Esophagus muscularis mucosa (tissue), 4 donors: ENCODE measurements at regions not wholly inside any gene's neighbourhood (a gene's known extent, or its start where the extent isn't known, plus 50 kb on each side); places are given as distances from the start of the nearest gene placed in this dataset.

Experiments
- DNase-seq: peaks from one replicate; pipeline ENCODE4 v3.0.0-alpha.2; 2017; ENCODE audit errors: extremely low spot score
- H3K27ac ChIP-seq, 4 donors: fragments of 200-600 bp; sonication (generic); replicated peaks in 1 of 4; 1 replicate in 3 of 4; 2 replicates in 1 of 4; pipeline ENCODE4 v1.5.1; 2016 to 2019; ENCODE audit warnings: mild to moderate bottlenecking in 1 of 4
- H3K27me3 ChIP-seq, 4 donors: fragments of 200-600 bp; sonication (generic); one replicate each; pipeline versions ENCODE4 v1.5.1 to v1.6.0; 2016 to 2019
- H3K36me3 ChIP-seq, 4 donors: fragments of 200-600 bp; sonication (generic); one replicate each; pipeline ENCODE4 v1.5.1; 2016 to 2019
- H3K4me1 ChIP-seq, 4 donors: fragments of 200-600 bp; sonication (generic); one replicate each; pipeline ENCODE4 v1.5.1; 2016 to 2019
- H3K4me3 ChIP-seq, 4 donors: fragments of 200-600 bp; sonication (generic); 1 replicate in 2 of 4; 2 replicates in 2 of 4; pipeline ENCODE4 v1.5.1; 2016 to 2019; ENCODE audit warnings: mild to moderate bottlenecking in 4 of 4, moderate library complexity in 1 of 4
- H3K9me3 ChIP-seq, 4 donors: fragments of 200-600 bp; sonication (generic); 1 replicate in 3 of 4; 2 replicates in 1 of 4; pipeline ENCODE4 v1.5.1; 2016 to 2019
- CTCF ChIP-seq, 3 experiments: fragments of 200-600 bp in 2 of 3; fragments of 450-650 bp in 1 of 3; sonication (generic) in 2 of 3; IDR thresholded peaks; one replicate each; pipeline ENCODE4 v1.5.1; 2017 to 2019; ENCODE audit warnings: antibody characterized with exemption in 3 of 3, mild to moderate bottlenecking in 2 of 3, moderate library complexity in 1 of 3
- EP300 ChIP-seq: sonication (generic); formaldehyde crosslinking; IDR thresholded peaks from one replicate; pipeline ENCODE4 v1.6.1; 2017; ENCODE audit warnings: antibody characterized with exemption
- POLR2A ChIP-seq: fragments of 450-650 bp; IDR thresholded peaks from one replicate; pipeline ENCODE4 v1.6.1; 2017; ENCODE audit warnings: antibody characterized with exemption, moderate library complexity, mild to moderate bottlenecking, low read depth
- POLR2AphosphoS5 ChIP-seq, 2 donors: sonication (generic); formaldehyde crosslinking; IDR thresholded peaks; one replicate each; pipeline ENCODE4 v1.6.1; 2017; ENCODE audit warnings: antibody characterized with exemption in 2 of 2
- WGBS: methylation state at CpG from one replicate; pipeline ENCODE4 v1.1.5; 2018; 5-methylcytosine and 5-hydroxymethylcytosine counted together
- intact Hi-C: fragments of 100-400 bp; cut with DNase I; formaldehyde crosslinking; loops from one replicate; pipeline ENCODE4 v1.15.1; 2023

- H3K27me3 ChIP-seq = no peaks in the 10 kb centered on the region
- H3K36me3 ChIP-seq = no peaks in the 10 kb centered on the region
- no peak for DNase-seq
- H3K27ac ChIP-seq = no peak overlapping the region
- TF ChIP-seq CTCF (IDR thresholded peaks at IDR 0.05) (no peak), EP300 (no peak), POLR2AphosphoS5 (IDR thresholded peaks at IDR 0.05) (no peak), POLR2A (no peak)
- H3K4me1 ChIP-seq = no peaks in the 10 kb centered on the region
- no peak overlapping the region for H3K4me3 ChIP-seq
- H3K9me3 ChIP-seq = no peaks in the 10 kb centered on the region
- intact Hi-C loops = no loop called here
Observed at GRCh38 chr1:106831511-106831910, 225.0 kb upstream of the PRMT6 start.

- Histone ChIP-seq H3K4me3 (no peak overlapping the region), H3K36me3 (no peaks in the 10 kb centered on the region), H3K27ac (no peak overlapping the region), H3K4me1 (no peaks in the 10 kb centered on the region), H3K27me3 (no peaks in the 10 kb centered on the region), H3K9me3 (no peaks in the 10 kb centered on the region)
- no peak for TF ChIP-seq POLR2A
- TF ChIP-seq POLR2AphosphoS5 (IDR thresholded peaks at IDR 0.05) = no peak
- TF ChIP-seq EP300 = no peak
- no peak for TF ChIP-seq CTCF (IDR thresholded peaks at IDR 0.05)
- intact Hi-C loops = no loop called here
- DNase-seq = no peak
- WGBS = 64% methylated on average over 2 of the region's 2 CpGs
Observed at GRCh38 chr1:106836708-106837107, 219.8 kb upstream of the PRMT6 start.

DNA sequence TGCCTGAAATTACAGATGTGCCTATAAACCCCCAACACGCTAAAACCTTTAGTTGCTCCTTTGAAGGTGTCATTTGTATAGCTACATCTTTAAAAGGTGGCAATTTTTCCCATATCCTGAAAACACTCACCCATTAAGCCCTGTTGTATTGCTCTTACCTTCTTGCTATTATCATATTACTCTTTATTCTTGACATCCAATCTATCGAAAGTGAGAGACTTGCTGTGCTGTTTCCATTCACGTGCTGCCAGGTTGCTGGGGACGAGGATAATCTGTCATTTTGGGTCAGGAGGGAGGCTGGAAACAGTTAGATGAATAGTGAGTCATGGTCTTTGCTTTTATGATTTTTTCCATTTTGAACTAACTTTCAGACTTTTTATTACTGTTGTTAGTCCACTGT, 213.0 kb upstream of the PRMT6 start:
- 45% methylated on average over 4 of the region's 4 CpGs for WGBS
- no peak overlapping the region for H3K27ac ChIP-seq

GRCh38 chr1:106846656-106847055, 209.8 kb upstream of the PRMT6 start:
- no peaks in the 10 kb centered on the region for H3K27me3 ChIP-seq
- no peak for TF ChIP-seq EP300
- no peak for TF ChIP-seq CTCF (IDR thresholded peaks at IDR 0.05)
- TF ChIP-seq POLR2A = no peak
- no peak for TF ChIP-seq POLR2AphosphoS5 (IDR thresholded peaks at IDR 0.05)
- H3K36me3 ChIP-seq = no peaks in the 10 kb centered on the region
- intact Hi-C loops = no loop called here
- no peak overlapping the region for H3K4me3 ChIP-seq
- H3K9me3 ChIP-seq = no peaks in the 10 kb centered on the region
- whole genome bisulfite sequencing = 94% methylated on average over 1 of the region's 1 CpG
- DNase-seq = no peak
- no peak overlapping the region for H3K27ac ChIP-seq
- H3K4me1 ChIP-seq = no peaks in the 10 kb centered on the region

More for the DNA sequence above, 213.0 kb upstream of the PRMT6 start:
- no peak overlapping the region for H3K4me3 ChIP-seq
- no peak for TF ChIP-seq CTCF (IDR thresholded peaks at IDR 0.05)
- TF ChIP-seq POLR2A = no peak
- no peak for TF ChIP-seq EP300
- no peak for TF ChIP-seq POLR2AphosphoS5 (IDR thresholded peaks at IDR 0.05)
- no peaks in the 10 kb centered on the region for H3K9me3 ChIP-seq
- intact Hi-C loops = no loop called here
- no peak for DNase-seq
- H3K27me3 ChIP-seq = no peaks in the 10 kb centered on the region
- H3K36me3 ChIP-seq = no peaks in the 10 kb centered on the region
- H3K4me1 ChIP-seq = no peaks in the 10 kb centered on the region

DNA sequence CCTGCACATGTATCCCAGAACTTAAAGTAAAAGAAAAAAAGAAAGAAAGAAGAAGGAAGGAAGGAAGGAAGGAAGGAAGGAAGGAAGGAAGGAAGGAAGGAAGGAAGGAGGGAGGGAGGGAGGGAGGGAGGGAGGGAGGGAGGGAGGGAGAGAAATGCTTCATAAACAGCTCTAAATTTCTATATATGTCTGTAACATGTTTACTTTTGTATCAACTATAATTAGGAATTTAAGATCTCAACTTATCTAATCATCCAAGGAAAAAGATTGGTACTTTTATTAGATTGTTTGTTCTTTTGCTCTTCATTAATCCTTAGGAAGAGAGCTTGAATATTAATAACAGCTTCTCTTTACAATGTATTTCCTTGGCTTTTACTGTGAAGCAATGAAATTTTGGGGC, 195.4 kb upstream of the PRMT6 start:
- H3K36me3 ChIP-seq = no peaks in the 10 kb centered on the region
- intact Hi-C loops = no loop called here
- no peak overlapping the region for H3K27ac ChIP-seq
- DNase-seq = no peak
- H3K4me1 ChIP-seq = no peaks in the 10 kb centered on the region
- no peaks in the 10 kb centered on the region for H3K9me3 ChIP-seq
- TF ChIP-seq CTCF (IDR thresholded peaks at IDR 0.05) = no peak
- no peak for TF ChIP-seq EP300
- TF ChIP-seq POLR2A = no peak
- no peak for TF ChIP-seq POLR2AphosphoS5 (IDR thresholded peaks at IDR 0.05)
- no peak overlapping the region for H3K4me3 ChIP-seq
- no peaks in the 10 kb centered on the region for H3K27me3 ChIP-seq
